ENCODE measurements at regions not wholly inside any gene's neighbourhood (a gene's known extent, or its start where the extent isn't known, plus 50 kb on each side); places are given as distances from the start of the nearest gene placed in this dataset.

- intact Hi-C loops (cut with micrococcal nuclease) (loop anchor here (5.0 kb wide), 2 partner anchors 98 to 138 kb away; no protein-coding TSS in a partner anchor), in situ Hi-C loops (cut with MboI; ENCODE audit: low sequenced_read_pairs) (no loop called here), dilution Hi-C loops (cut with HindIII; ENCODE audit: low sequenced_read_pairs, unreplicated experiment) (no loop called here)
- H3K23ac ChIP-seq (ENCODE audit: low read depth, low read length), result no peak overlapping the region
- H3K14ac ChIP-seq (replicated peaks; ENCODE audit: low read depth, low read length), result no peak overlapping the region
- H4K20me1 ChIP-seq (ENCODE audit: insufficient read depth, low read length), result no peaks in the 10 kb centered on the region
- H2BK120ac ChIP-seq (ENCODE audit: low read depth, low read length), result no peak overlapping the region
- H3K4me2 ChIP-seq (ENCODE audit: low read depth, low read length), result no peak overlapping the region
- H2AFZ ChIP-seq (replicated peaks; ENCODE audit: low read length, poor library complexity), result no peak overlapping the region
- ATAC-seq (ENCODE audit: low read depth), result no peak
- H3K18ac ChIP-seq (ENCODE audit: low read depth, low read length), result no peak overlapping the region
- H2BK15ac ChIP-seq (ENCODE audit: low read depth, low read length), result no peak overlapping the region
- H3K9me3 ChIP-seq (ENCODE audit: control insufficient read depth, insufficient read depth, low read length), result no peaks in the 10 kb centered on the region
- peaks cover 8% of the 10 kb centered on the region; the same call in 1 of the 2 replicates for H3K9me1 ChIP-seq (ENCODE audit: insufficient read depth, low read length)
- no peak overlapping the region for H2BK5ac ChIP-seq (ENCODE audit: low read depth, low read length, poor library complexity, severe bottlenecking)
- H3K4me3 ChIP-seq (ENCODE audit: insufficient read depth, low read depth, low read length), result no peak overlapping the region
- no peak overlapping the region for H4K8ac ChIP-seq (ENCODE audit: low read depth in 2 of 2, low read length in 2 of 2)
- H3K4ac ChIP-seq (ENCODE audit: low read depth, low read length), result no peak overlapping the region
- H3K4me1 ChIP-seq (ENCODE audit: control insufficient read depth, insufficient read depth, low read length), result peaks cover 13% of the 10 kb centered on the region
- ChIA-PET POLR2A (ENCODE audit: unreplicated experiment) (no interaction called here), CTCF (no interaction called here)
- no peaks in the 10 kb centered on the region for H3K79me1 ChIP-seq (ENCODE audit: low read depth in 1 of 2, low read length in 2 of 2)
- no peak for DNase-seq
- H3K27ac ChIP-seq (ENCODE audit: insufficient read depth, low read length), result no peak overlapping the region
- H3K36me3 ChIP-seq (ENCODE audit: control insufficient read depth, insufficient read depth, low read length), result no peaks in the 10 kb centered on the region
- no CpG with 5 or more reads among the region's 1 CpG for WGBS, 2 experiments (ENCODE audit: extremely low coverage in 2 of 2, insufficient read length in 1 of 2)
- no peak overlapping the region for H2AK9ac ChIP-seq (replicated peaks; ENCODE audit: low read depth, low read length, poor library complexity)
- H4K5ac ChIP-seq (ENCODE audit: low read depth, low read length), result no peak overlapping the region
- no peak overlapping the region for H3K56ac ChIP-seq (ENCODE audit: extremely low read depth, insufficient read depth, low read length)
- no peak overlapping the region for H2AK5ac ChIP-seq (ENCODE audit: low read depth, low read length)
- H2BK20ac ChIP-seq (ENCODE audit: low read depth, low read length), result no peak overlapping the region
- no peak overlapping the region for H4K91ac ChIP-seq (ENCODE audit: insufficient read depth, low read depth, low read length)
- no peaks in the 10 kb centered on the region for H3K27me3 ChIP-seq (ENCODE audit: control insufficient read depth, insufficient read depth, low read length)
- TF ChIP-seq NFE2L2 (IDR thresholded peaks at IDR 0.05; ENCODE audit: low read depth, low read length), result no peak
- TF ChIP-seq CTCF (conservative IDR thresholded peaks at IDR 0.05; ENCODE audit: low read depth, low read length), result no peak
- TF ChIP-seq SMC3 (IDR thresholded peaks at IDR 0.05; ENCODE audit: low read depth, low read length), result no peak
- TF ChIP-seq BHLHE40 (IDR thresholded peaks at IDR 0.05; ENCODE audit: low read depth, low read length), result no peak
- TF ChIP-seq, protein P1, sequence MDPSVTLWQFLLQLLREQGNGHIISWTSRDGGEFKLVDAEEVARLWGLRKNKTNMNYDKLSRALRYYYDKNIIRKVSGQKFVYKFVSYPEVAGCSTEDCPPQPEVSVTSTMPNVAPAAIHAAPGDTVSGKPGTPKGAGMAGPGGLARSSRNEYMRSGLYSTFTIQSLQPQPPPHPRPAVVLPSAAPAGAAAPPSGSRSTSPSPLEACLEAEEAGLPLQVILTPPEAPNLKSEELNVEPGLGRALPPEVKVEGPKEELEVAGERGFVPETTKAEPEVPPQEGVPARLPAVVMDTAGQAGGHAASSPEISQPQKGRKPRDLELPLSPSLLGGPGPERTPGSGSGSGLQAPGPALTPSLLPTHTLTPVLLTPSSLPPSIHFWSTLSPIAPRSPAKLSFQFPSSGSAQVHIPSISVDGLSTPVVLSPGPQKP (IDR thresholded peaks at IDR 0.05; ENCODE audit: borderline replicate concordance, low read depth, low read length), result no peak
- no peak for TF ChIP-seq MXI1 (IDR thresholded peaks at IDR 0.05; ENCODE audit: borderline replicate concordance, low read depth, low read length)
- TF ChIP-seq RFX5 (IDR thresholded peaks at IDR 0.05; ENCODE audit: low read depth, low read length), result no peak
- no peak for TF ChIP-seq MAZ (IDR thresholded peaks at IDR 0.05; ENCODE audit: borderline replicate concordance, low read depth, low read length)
- TF ChIP-seq POLR2A (IDR thresholded peaks at IDR 0.05; ENCODE audit: low read depth, low read length), result no peak
- no peak for TF ChIP-seq MAFK (IDR thresholded peaks at IDR 0.05; ENCODE audit: low read depth, low read length)
- TF ChIP-seq CEBPB (IDR thresholded peaks at IDR 0.05; ENCODE audit: low read depth, low read length), result no peak
- TF ChIP-seq RCOR1 (IDR thresholded peaks at IDR 0.05; ENCODE audit: insufficient replicate concordance, low read length), result no peak
- TF ChIP-seq CHD1 (IDR thresholded peaks at IDR 0.05; ENCODE audit: low read depth, low read length), result no peak
- TF ChIP-seq, protein P2, sequence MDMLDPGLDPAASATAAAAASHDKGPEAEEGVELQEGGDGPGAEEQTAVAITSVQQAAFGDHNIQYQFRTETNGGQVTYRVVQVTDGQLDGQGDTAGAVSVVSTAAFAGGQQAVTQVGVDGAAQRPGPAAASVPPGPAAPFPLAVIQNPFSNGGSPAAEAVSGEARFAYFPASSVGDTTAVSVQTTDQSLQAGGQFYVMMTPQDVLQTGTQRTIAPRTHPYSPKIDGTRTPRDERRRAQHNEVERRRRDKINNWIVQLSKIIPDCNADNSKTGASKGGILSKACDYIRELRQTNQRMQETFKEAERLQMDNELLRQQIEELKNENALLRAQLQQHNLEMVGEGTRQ (IDR thresholded peaks at IDR 0.05; ENCODE audit: low read depth, low read length), result no peak
- no peak overlapping the region for H3K9ac ChIP-seq (ENCODE audit: low read depth, low read length)
- BruUV-seq (replicated peaks), result no TSS peak
These were observed 196.0 kb upstream of the EEA1 start for GRCh38 chr12:93125126-93125525.

Measured in IMR-90 (cell line).